H9 (cell line): ENCODE measurements at regions not wholly inside any gene's neighbourhood (a gene's known extent, or its start where the extent isn't known, plus 50 kb on each side); places are given as distances from the start of the nearest gene placed in this dataset.
"Not testable (repeated sequence)": the region's sequence is repeated elsewhere in the genome, so short reads cannot be mapped to it uniquely, and the experiment has no call there.

Source experiments
- DNase-seq: peaks from one replicate; pipeline ENCODE4 v3.0.0-alpha.2; 2017
- H2AFZ ChIP-seq: one replicate; pipeline ENCODE4 v1.6.1; 2013; ENCODE audit warnings: mild to moderate bottlenecking, low read length, control low read depth, moderate library complexity
- H2AK5ac ChIP-seq: 2 replicates; pipeline ENCODE4 v1.6.1; 2013; ENCODE audit warnings: low read length, control low read depth, mixed read lengths; ENCODE audit not compliant: insufficient read length
- H2BK120ac ChIP-seq: one replicate; pipeline ENCODE4 v1.6.1; 2013; ENCODE audit warnings: low read depth, mild to moderate bottlenecking, low read length, control low read depth, inconsistent platforms; ENCODE audit not compliant: poor library complexity, severe bottlenecking
- H2BK12ac ChIP-seq: 2 replicates; pipeline ENCODE4 v1.6.1; 2013; ENCODE audit warnings: low read length, control low read depth, mixed read lengths, low read depth; ENCODE audit not compliant: insufficient read length
- H2BK15ac ChIP-seq: 2 replicates; pipeline ENCODE4 v1.6.1; 2013; ENCODE audit warnings: low read depth, low read length, control low read depth
- H2BK20ac ChIP-seq: one replicate; pipeline ENCODE4 v1.6.1; 2013; ENCODE audit warnings: low read depth, mild to moderate bottlenecking, low read length, control low read depth, inconsistent platforms; ENCODE audit not compliant: poor library complexity, severe bottlenecking
- H2BK5ac ChIP-seq: 2 replicates; pipeline ENCODE4 v1.6.1; 2013; ENCODE audit warnings: low read length, control low read depth, mixed read lengths; ENCODE audit not compliant: insufficient read length
- H3K14ac ChIP-seq: 2 replicates; pipeline ENCODE4 v1.6.1; 2013; ENCODE audit warnings: low read length, control low read depth; ENCODE audit not compliant: insufficient read depth
- H3K18ac ChIP-seq: 2 replicates; pipeline ENCODE4 v1.6.1; 2013; ENCODE audit warnings: low read depth, mild to moderate bottlenecking, mixed read lengths, low read length, control low read depth; ENCODE audit not compliant: insufficient read length
- H3K23ac ChIP-seq: 2 replicates; pipeline ENCODE4 v1.6.1; 2013; ENCODE audit warnings: low read length, control low read depth, mixed read lengths, low read depth; ENCODE audit not compliant: insufficient read length
- H3K23me2 ChIP-seq: 2 replicates; pipeline ENCODE4 v1.6.1; 2013; ENCODE audit warnings: low read depth, mild to moderate bottlenecking, mixed read lengths, low read length, control low read depth; ENCODE audit not compliant: insufficient read length, poor library complexity, severe bottlenecking
- H3K27ac ChIP-seq: 2 replicates; pipeline ENCODE4 v1.5.1; 2013; ENCODE audit warnings: low read length, control low read depth, mixed read lengths, low read depth; ENCODE audit not compliant: insufficient read length
- H3K27me3 ChIP-seq: 2 replicates; pipeline ENCODE4 v1.6.1; 2013; ENCODE audit warnings: low read length, control low read depth, inconsistent platforms; ENCODE audit not compliant: insufficient read depth
- H3K4ac ChIP-seq: 2 replicates; pipeline ENCODE4 v1.6.1; 2013; ENCODE audit warnings: low read depth, mild to moderate bottlenecking, control low read depth, inconsistent platforms, low read length, moderate library complexity
- H3K4me1 ChIP-seq: 2 replicates; pipeline ENCODE4 v1.6.1; 2013; ENCODE audit warnings: low read length, control low read depth, inconsistent platforms; ENCODE audit not compliant: insufficient read depth
- H3K4me2 ChIP-seq: 2 replicates; pipeline ENCODE4 v1.6.1; 2013; ENCODE audit warnings: low read length, control low read depth, mixed read lengths; ENCODE audit not compliant: insufficient read length, insufficient read depth
- H3K56ac ChIP-seq: 2 replicates; pipeline ENCODE4 v1.6.1; 2013; ENCODE audit warnings: low read depth, mild to moderate bottlenecking, mixed read lengths, low read length, control low read depth; ENCODE audit not compliant: insufficient read length
- H3K79me1 ChIP-seq: 2 replicates; pipeline ENCODE4 v1.6.1; 2013; ENCODE audit warnings: low read depth, mild to moderate bottlenecking, moderate library complexity, low read length, control low read depth, inconsistent platforms; ENCODE audit not compliant: insufficient read depth, poor library complexity, severe bottlenecking
- H3K79me2 ChIP-seq: 2 replicates; pipeline ENCODE4 v1.6.1; 2013; ENCODE audit warnings: low read length, control low read depth, inconsistent platforms; ENCODE audit not compliant: insufficient read depth
- H3K9ac ChIP-seq: 2 replicates; pipeline ENCODE4 v1.6.1; 2013; ENCODE audit warnings: low read length, control low read depth, mixed read lengths; ENCODE audit not compliant: insufficient read length; ENCODE audit errors: extremely low read depth
- H3K9me3 ChIP-seq: one replicate; pipeline ENCODE4 v1.6.1; 2013; ENCODE audit warnings: low read depth, low read length, inconsistent platforms; ENCODE audit not compliant: control insufficient read depth
- H3T11ph ChIP-seq: one replicate; pipeline ENCODE4 v1.6.1; 2013; ENCODE audit warnings: mild to moderate bottlenecking, low read length, control low read depth, inconsistent platforms
- H4K20me1 ChIP-seq: one replicate; pipeline ENCODE4 v1.6.1; 2013; ENCODE audit not compliant: control insufficient read depth, insufficient read length, insufficient read depth
- H4K5ac ChIP-seq: 2 replicates; pipeline ENCODE4 v1.6.1; 2013; ENCODE audit warnings: low read depth, mild to moderate bottlenecking, mixed read lengths, low read length, control low read depth; ENCODE audit not compliant: insufficient read length
- H4K8ac ChIP-seq: replicated peaks from 2 replicates; pipeline ENCODE4 v1.6.1; 2013; ENCODE audit warnings: low read length, control low read depth, mixed read lengths, low read depth; ENCODE audit not compliant: insufficient read length
- H4K91ac ChIP-seq: 2 replicates; pipeline ENCODE4 v1.6.1; 2013; ENCODE audit warnings: low read depth, mild to moderate bottlenecking, moderate library complexity, mixed read lengths, low read length, control low read depth; ENCODE audit not compliant: insufficient read length
- H3K27ac Mint-ChIP-seq, 3 experiments: 2 replicates in 2 of 3; 3 replicates in 1 of 3; pipeline ENCODE4 v1.8.0; 2020 to 2021; ENCODE audit warnings: mixed read lengths in 3 of 3, mild to moderate bottlenecking in 1 of 3, moderate library complexity in 1 of 3
- H3K27me3 Mint-ChIP-seq: 2 replicates; pipeline ENCODE4 v1.8.0; 2021; ENCODE audit warnings: low read depth, mild to moderate bottlenecking, moderate library complexity, mixed read lengths
- H3K36me3 Mint-ChIP-seq, 3 experiments: 2 replicates in 2 of 3; 3 replicates in 1 of 3; pipeline ENCODE4 v1.8.0; 2020 to 2021; ENCODE audit warnings: low read depth in 3 of 3, mixed read lengths in 3 of 3; ENCODE audit not compliant: insufficient read depth in 1 of 3
- H3K4me1 Mint-ChIP-seq, 2 experiments: 2 replicates each; pipeline ENCODE4 v1.8.0; 2020; ENCODE audit warnings: mixed read lengths in 2 of 2
- H3K4me3 Mint-ChIP-seq, 2 experiments: 2 replicates in 1 of 2; 3 replicates in 1 of 2; pipeline ENCODE4 v1.8.0; 2020 to 2021; ENCODE audit warnings: mild to moderate bottlenecking in 2 of 2, mixed read lengths in 2 of 2, moderate library complexity in 1 of 2
- H3K9me3 Mint-ChIP-seq, 2 experiments: 2 replicates in 1 of 2; 3 replicates in 1 of 2; pipeline ENCODE4 v1.8.0; 2020; ENCODE audit warnings: mild to moderate bottlenecking in 2 of 2, mixed read lengths in 2 of 2, moderate library complexity in 1 of 2
- CTCF ChIP-seq: fragments of 200-600 bp; sonication (generic); conservative IDR thresholded peaks from 3 replicates; pipeline ENCODE4 v1.8.0; 2021; ENCODE audit warnings: antibody characterized with exemption, mild to moderate bottlenecking
- WGBS: extraction: QIAGEN DNeasy Blood & Tissue Kit; methylation state at CpG from one replicate; pipeline ENCODE4 v1.1.7; 2013; ENCODE audit warnings: missing lambda C conversion rate, low lambda C conversion rate, mixed read lengths; ENCODE audit not compliant: insufficient read length; ENCODE audit errors: extremely low coverage; 5-methylcytosine and 5-hydroxymethylcytosine counted together

GRCh38 chr14:35180179-35180578, 57.8 kb downstream of the PRORP start:
- Histone ChIP-seq H4K20me1 (no peaks in the 10 kb centered on the region), H2BK5ac (no peak overlapping the region), H3K14ac (no peak overlapping the region), H3K27me3 (no peaks in the 10 kb centered on the region), H4K5ac (no peak overlapping the region), H3K18ac (no peak overlapping the region), H4K91ac (no peak overlapping the region), H3T11ph (no peak overlapping the region), H3K79me1 (no peaks in the 10 kb centered on the region), H2BK12ac (no peak overlapping the region), H3K56ac (no peak overlapping the region), H3K27ac (no peak overlapping the region), H3K23ac (no peak overlapping the region), H3K4ac (no peak overlapping the region), H3K79me2 (no peaks in the 10 kb centered on the region), H3K9ac (no peak overlapping the region), H2AFZ (no peak overlapping the region), H3K23me2 (no peaks in the 10 kb centered on the region), H2AK5ac (no peak overlapping the region), H2BK15ac (no peak overlapping the region), H4K8ac (no peak overlapping the region), H2BK120ac (no peak overlapping the region), H2BK20ac (no peak overlapping the region), H3K9me3 (no peaks in the 10 kb centered on the region), H3K4me2 (no peak overlapping the region), H3K4me1 (no peaks in the 10 kb centered on the region)
- H3K9me3 Mint-ChIP-seq: no peaks in the 10 kb centered on the region
- H3K4me3 Mint-ChIP-seq: no peak overlapping the region
- no peak for TF ChIP-seq CTCF
- DNase-seq: no peak
- H3K36me3 Mint-ChIP-seq: peaks cover 0 to 9% (median 0%) of the 10 kb centered on the region in 3 experiments; a peak in 3 of 7 replicates
- H3K4me1 Mint-ChIP-seq: no peaks in the 10 kb centered on the region
- WGBS: no CpG with 5 or more reads among the region's 7 CpGs
- no peaks in the 10 kb centered on the region for H3K27me3 Mint-ChIP-seq
- H3K27ac Mint-ChIP-seq: no peak overlapping the region; a peak in 1 of 7 replicates

- not testable (repeated sequence) for H2BK120ac ChIP-seq, H3K4me3 Mint-ChIP-seq, H3K4me2 ChIP-seq, H3K79me1 ChIP-seq, H4K91ac ChIP-seq, H3K23me2 ChIP-seq, H3K56ac ChIP-seq, H3K4me1 ChIP-seq, H3K4me1 Mint-ChIP-seq, H3K27me3 Mint-ChIP-seq, H3K79me2 ChIP-seq, H4K5ac ChIP-seq, H3K18ac ChIP-seq, H3K4ac ChIP-seq, H3K9me3 ChIP-seq, H3K23ac ChIP-seq, H2AK5ac ChIP-seq, H3K9me3 Mint-ChIP-seq, H3K27me3 ChIP-seq, H3K27ac ChIP-seq, H2BK5ac ChIP-seq, H3K14ac ChIP-seq, H3K27ac Mint-ChIP-seq, H2BK20ac ChIP-seq, H3T11ph ChIP-seq, H4K20me1 ChIP-seq, H2BK12ac ChIP-seq, H2BK15ac ChIP-seq, H3K9ac ChIP-seq, H4K8ac ChIP-seq, DNase-seq, H2AFZ ChIP-seq
- peaks cover 0 to 12% (median 0%) of the 10 kb centered on the region in 3 experiments; a peak in 3 of 7 replicates for H3K36me3 Mint-ChIP-seq
Measured at GRCh38 chr14:35184891-35185290, 62.5 kb downstream of the PRORP start.
